H1 (cell line): ENCODE measurements at regions not wholly inside any gene's neighbourhood (a gene's known extent, or its start where the extent isn't known, plus 50 kb on each side); places are given as distances from the start of the nearest gene placed in this dataset.

Experiments
- E2F6 ChIP-seq: IDR thresholded peaks from 2 replicates; pipeline ENCODE4 v1.6.1; 2012; ENCODE audit warnings: inconsistent platforms
- EP300 ChIP-seq, 2 experiments: IDR thresholded peaks; 1 replicate in 1 of 2; 2 replicates in 1 of 2; pipeline ENCODE4 v1.6.1; 2011 to 2012; ENCODE audit warnings: low read depth in 2 of 2, low read length in 2 of 2, mild to moderate bottlenecking in 2 of 2, borderline replicate concordance in 1 of 2, inconsistent platforms in 1 of 2, moderate library complexity in 1 of 2
- KDM1A ChIP-seq: fragments of 200-600, 300-600 bp; sonication (generic); IDR thresholded peaks from 2 replicates; pipeline ENCODE4 v1.7.1; 2016; ENCODE audit warnings: mild to moderate bottlenecking, low read length, borderline replicate concordance
- PHF8 ChIP-seq: fragments of 200-600 bp; sonication (generic); conservative IDR thresholded peaks from 2 replicates; pipeline ENCODE4 v1.7.1; 2012; ENCODE audit warnings: low read depth, mild to moderate bottlenecking, inconsistent platforms, low read length, moderate library complexity

DNA sequence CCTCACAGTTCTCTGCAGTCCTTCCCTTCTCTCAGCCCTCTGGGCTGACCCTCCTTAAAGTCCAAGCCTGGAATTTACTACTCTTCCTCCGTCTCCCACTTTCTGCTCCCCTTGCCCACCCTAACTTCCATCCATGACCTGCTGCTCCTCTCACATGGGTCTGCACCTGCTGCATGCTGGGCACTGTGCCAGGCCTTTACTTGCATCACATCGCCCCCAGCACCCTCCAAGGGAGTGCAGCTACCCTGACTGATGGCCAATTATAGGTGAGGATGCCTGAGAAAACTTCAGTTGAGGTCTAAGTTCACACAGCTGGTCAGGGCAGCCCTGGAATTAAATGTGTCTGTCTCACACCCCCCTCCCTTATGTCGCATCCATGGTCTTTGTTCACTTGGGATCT, 53.6 kb upstream of the ZPBP start (continued):
- TF ChIP-seq E2F6 = no peak
- TF ChIP-seq KDM1A = no peak
- TF ChIP-seq EP300 (IDR thresholded peaks at IDR 0.05; ENCODE audit: borderline replicate concordance in 1 of 2, low read depth in 2 of 2, low read length in 2 of 2) = no peak
- no peak for TF ChIP-seq PHF8
